ENCODE measurements at regions not wholly inside any gene's neighbourhood (a gene's known extent, or its start where the extent isn't known, plus 50 kb on each side); places are given as distances from the start of the nearest gene placed in this dataset.
A peak's percentile ranks its signal among the peaks of the same experiment; 100 is the strongest.

GRCh38 chr18:77520767-77521166 lies 271.1 kb downstream of the GALR1 start:
- H3K9me3 ChIP-seq (ENCODE audit: control insufficient read depth in 2 of 2, insufficient read depth in 1 of 2, low read length in 1 of 2) = no peaks in the 10 kb centered on the region
- no peaks in the 10 kb centered on the region for H3K4me1 ChIP-seq (ENCODE audit: control insufficient read depth in 2 of 2, insufficient read depth in 2 of 2, low read length in 2 of 2)
- no peak overlapping the region for H3K4me3 ChIP-seq (ENCODE audit: low read length in 2 of 2)
- no peaks in the 10 kb centered on the region for H3K27me3 ChIP-seq (ENCODE audit: control insufficient read depth in 2 of 2, insufficient read depth in 1 of 2, low read length in 1 of 2)
- 83% methylated on average over 5 of the region's 5 CpGs for WGBS
- no peaks in the 10 kb centered on the region for H3K36me3 ChIP-seq (ENCODE audit: control insufficient read depth in 2 of 2, insufficient read depth in 2 of 2, low read length in 1 of 2)
- H3K27ac ChIP-seq (ENCODE audit: low read depth in 1 of 2, low read length in 1 of 2) = no peak overlapping the region
- no peak for DNase-seq (ENCODE audit: low read depth in 6 of 9, low spot score in 9 of 9)

GRCh38 chr18:77522051-77522675 lies 272.5 kb downstream of the GALR1 start:
- peaks cover 0 to 4% of the 10 kb centered on the region in 2 donors for H3K9me3 ChIP-seq (ENCODE audit: control insufficient read depth in 2 of 2, insufficient read depth in 1 of 2, low read length in 1 of 2)
- H3K27ac ChIP-seq (ENCODE audit: low read depth in 1 of 2, low read length in 1 of 2) = no peak overlapping the region
- DNase-seq (ENCODE audit: low read depth in 6 of 9, low spot score in 9 of 9) = no peak
- H3K4me3 ChIP-seq (ENCODE audit: low read length in 2 of 2) = no peak overlapping the region
- 83% methylated on average over 9 of the region's 9 CpGs for WGBS
- H3K27me3 ChIP-seq (ENCODE audit: control insufficient read depth in 2 of 2, insufficient read depth in 1 of 2, low read length in 1 of 2) = no peaks in the 10 kb centered on the region
- H3K36me3 ChIP-seq (ENCODE audit: control insufficient read depth in 2 of 2, insufficient read depth in 2 of 2, low read length in 1 of 2) = no peaks in the 10 kb centered on the region
- no peaks in the 10 kb centered on the region for H3K4me1 ChIP-seq (ENCODE audit: control insufficient read depth in 2 of 2, insufficient read depth in 2 of 2, low read length in 2 of 2)

DNA sequence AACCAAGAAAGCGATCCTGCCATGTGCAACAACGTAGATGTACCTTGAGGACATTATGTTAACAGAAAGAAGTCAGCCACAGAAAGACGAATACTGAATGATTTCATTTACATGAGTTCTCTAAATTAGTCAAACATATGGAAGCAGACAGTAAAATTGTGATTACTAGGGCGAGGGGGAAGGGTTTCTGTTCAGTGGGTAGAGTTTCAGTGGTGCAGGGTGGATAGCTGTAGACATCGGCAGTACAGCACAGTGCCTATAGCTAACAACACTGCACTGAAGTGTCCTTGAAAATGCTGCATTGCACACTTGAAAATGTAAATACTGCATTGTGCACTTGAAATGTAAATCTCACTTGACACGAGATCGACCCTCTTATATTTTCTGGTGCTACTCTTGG lies 275.3 kb downstream of the GALR1 start:
- Histone ChIP-seq H3K36me3 (ENCODE audit: control insufficient read depth in 2 of 2, insufficient read depth in 2 of 2, low read length in 1 of 2) (no peaks in the 10 kb centered on the region), H3K4me1 (ENCODE audit: control insufficient read depth in 2 of 2, insufficient read depth in 2 of 2, low read length in 2 of 2) (no peaks in the 10 kb centered on the region), H3K27me3 (ENCODE audit: control insufficient read depth in 2 of 2, insufficient read depth in 1 of 2, low read length in 1 of 2) (no peaks in the 10 kb centered on the region), H3K27ac (ENCODE audit: low read depth in 1 of 2, low read length in 1 of 2) (no peak overlapping the region), H3K4me3 (ENCODE audit: low read length in 2 of 2) (no peak overlapping the region), H3K9me3 (ENCODE audit: control insufficient read depth in 2 of 2, insufficient read depth in 1 of 2, low read length in 1 of 2) (peaks cover 0 to 10% of the 10 kb centered on the region in 2 donors)
- DNase-seq (ENCODE audit: low read depth in 6 of 9, low spot score in 9 of 9) = no peak
- 85% methylated on average over 7 of the region's 7 CpGs for WGBS

DNA sequence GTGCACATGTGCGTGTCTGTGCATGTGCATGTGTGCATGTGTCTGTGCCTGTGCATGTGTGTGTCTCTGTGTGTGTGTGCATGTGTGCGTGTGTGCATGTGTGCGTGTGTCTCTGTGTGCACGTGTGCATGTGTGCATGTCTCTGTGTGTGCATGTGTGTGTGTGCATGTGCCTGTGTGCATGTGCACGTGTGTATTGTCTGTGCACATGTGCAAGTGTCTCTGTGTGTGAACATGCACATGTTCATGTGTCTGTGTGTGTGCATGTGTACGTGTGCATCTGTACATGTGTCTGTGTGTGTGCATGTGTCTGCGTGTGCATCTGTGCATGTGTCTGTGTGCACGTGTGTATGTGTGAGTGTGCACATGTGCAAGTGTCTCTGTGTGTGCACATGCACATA lies 277.3 kb downstream of the GALR1 start:
- Histone ChIP-seq H3K27me3 (ENCODE audit: control insufficient read depth in 2 of 2, insufficient read depth in 1 of 2, low read length in 1 of 2) (no peaks in the 10 kb centered on the region), H3K27ac (ENCODE audit: low read depth in 1 of 2, low read length in 1 of 2) (no peak overlapping the region), H3K9me3 (ENCODE audit: control insufficient read depth in 2 of 2, insufficient read depth in 1 of 2, low read length in 1 of 2) (peaks cover 0 to 10% of the 10 kb centered on the region in 2 donors), H3K4me1 (ENCODE audit: control insufficient read depth in 2 of 2, insufficient read depth in 2 of 2, low read length in 2 of 2) (no peaks in the 10 kb centered on the region), H3K4me3 (ENCODE audit: low read length in 2 of 2) (no peak overlapping the region), H3K36me3 (ENCODE audit: control insufficient read depth in 2 of 2, insufficient read depth in 2 of 2, low read length in 1 of 2) (no peaks in the 10 kb centered on the region)
- WGBS = 95% methylated on average over 8 of the region's 8 CpGs
- no peak for DNase-seq (ENCODE audit: low read depth in 6 of 9, low spot score in 9 of 9)

GRCh38 chr18:77528872-77529271 lies 279.2 kb downstream of the GALR1 start:
- no peaks in the 10 kb centered on the region for H3K4me1 ChIP-seq (ENCODE audit: control insufficient read depth in 2 of 2, insufficient read depth in 2 of 2, low read length in 2 of 2)
- no peak overlapping the region for H3K4me3 ChIP-seq (ENCODE audit: low read length in 2 of 2)
- no peaks in the 10 kb centered on the region for H3K27me3 ChIP-seq (ENCODE audit: control insufficient read depth in 2 of 2, insufficient read depth in 1 of 2, low read length in 1 of 2)
- peaks cover 0 to 10% of the 10 kb centered on the region in 2 donors for H3K9me3 ChIP-seq (ENCODE audit: control insufficient read depth in 2 of 2, insufficient read depth in 1 of 2, low read length in 1 of 2)
- H3K27ac ChIP-seq (ENCODE audit: low read depth in 1 of 2, low read length in 1 of 2) = no peak overlapping the region
- DNase-seq (ENCODE audit: low read depth in 6 of 9, low spot score in 9 of 9) = no peak
- H3K36me3 ChIP-seq (ENCODE audit: control insufficient read depth in 2 of 2, insufficient read depth in 2 of 2, low read length in 1 of 2) = no peaks in the 10 kb centered on the region
- 82% methylated on average over 3 of the region's 3 CpGs for WGBS

DNA sequence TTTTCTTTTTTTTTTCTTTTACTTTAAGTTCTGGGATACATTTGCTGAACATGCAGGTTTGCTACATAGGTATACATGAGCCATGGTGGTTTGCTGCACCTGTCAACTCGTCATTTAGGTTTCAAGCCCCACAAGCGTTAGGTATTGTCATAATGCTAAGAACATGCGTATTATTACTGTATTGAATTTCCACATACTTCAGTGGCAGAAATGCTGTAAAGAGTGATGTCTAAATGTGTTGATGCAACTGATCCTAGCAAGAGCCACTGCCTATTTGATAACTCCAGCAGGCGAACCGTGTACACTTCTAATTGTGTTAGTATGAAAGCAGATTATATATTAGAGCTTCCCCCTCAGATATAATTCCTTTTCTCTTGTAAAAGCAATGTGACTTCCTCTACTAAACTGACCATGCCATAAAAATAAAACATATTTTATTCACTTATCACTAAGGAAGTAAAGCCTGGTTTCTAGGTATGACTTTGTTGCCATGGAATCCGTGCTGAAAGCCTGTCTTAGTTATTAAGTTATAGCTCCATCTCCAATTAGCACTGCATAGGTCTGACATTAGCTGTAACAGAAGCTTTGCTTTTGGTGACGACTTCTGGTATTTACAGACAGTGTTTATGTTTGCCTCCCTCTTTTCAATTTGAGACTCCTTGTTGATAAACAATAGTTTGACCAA lies 280.0 kb downstream of the GALR1 start:
- no peak overlapping the region for H3K4me3 ChIP-seq (ENCODE audit: low read length in 2 of 2)
- H3K27ac ChIP-seq (ENCODE audit: low read depth in 1 of 2, low read length in 1 of 2) = peak overlapping the region in 1 of 2 donors; percentile 4
- 88% methylated on average over 7 of the region's 7 CpGs for WGBS
- H3K36me3 ChIP-seq (ENCODE audit: control insufficient read depth in 2 of 2, insufficient read depth in 2 of 2, low read length in 1 of 2) = no peaks in the 10 kb centered on the region
- peaks cover 0 to 10% of the 10 kb centered on the region in 2 donors for H3K9me3 ChIP-seq (ENCODE audit: control insufficient read depth in 2 of 2, insufficient read depth in 1 of 2, low read length in 1 of 2)
- no peaks in the 10 kb centered on the region for H3K4me1 ChIP-seq (ENCODE audit: control insufficient read depth in 2 of 2, insufficient read depth in 2 of 2, low read length in 2 of 2)
- peak in 1 of 9 donors; percentile 6 for DNase-seq (ENCODE audit: low read depth in 6 of 9, low spot score in 9 of 9)
- H3K27me3 ChIP-seq (ENCODE audit: control insufficient read depth in 2 of 2, insufficient read depth in 1 of 2, low read length in 1 of 2) = no peaks in the 10 kb centered on the region

- Histone ChIP-seq H3K27me3 (ENCODE audit: control insufficient read depth in 2 of 2, insufficient read depth in 1 of 2, low read length in 1 of 2) (no peaks in the 10 kb centered on the region), H3K4me3 (ENCODE audit: low read length in 2 of 2) (no peak overlapping the region), H3K27ac (ENCODE audit: low read depth in 1 of 2, low read length in 1 of 2) (no peak overlapping the region), H3K36me3 (ENCODE audit: control insufficient read depth in 2 of 2, insufficient read depth in 2 of 2, low read length in 1 of 2) (no peaks in the 10 kb centered on the region), H3K4me1 (ENCODE audit: control insufficient read depth in 2 of 2, insufficient read depth in 2 of 2, low read length in 2 of 2) (no peaks in the 10 kb centered on the region), H3K9me3 (ENCODE audit: control insufficient read depth in 2 of 2, insufficient read depth in 1 of 2, low read length in 1 of 2) (peaks cover 0 to 10% of the 10 kb centered on the region in 2 donors)
- WGBS = 84% methylated on average over 9 of the region's 9 CpGs
- no peak for DNase-seq (ENCODE audit: low read depth in 6 of 9, low spot score in 9 of 9)
These were observed 281.1 kb downstream of the GALR1 start for GRCh38 chr18:77530732-77531131.

- no peak for DNase-seq (ENCODE audit: low read depth in 6 of 9, low spot score in 9 of 9)
- Histone ChIP-seq H3K36me3 (ENCODE audit: control insufficient read depth in 2 of 2, insufficient read depth in 2 of 2, low read length in 1 of 2) (no peaks in the 10 kb centered on the region), H3K9me3 (ENCODE audit: control insufficient read depth in 2 of 2, insufficient read depth in 1 of 2, low read length in 1 of 2) (peaks cover 0 to 2% of the 10 kb centered on the region in 2 donors), H3K27ac (ENCODE audit: low read depth in 1 of 2, low read length in 1 of 2) (no peak overlapping the region), H3K4me3 (ENCODE audit: low read length in 2 of 2) (no peak overlapping the region), H3K27me3 (ENCODE audit: control insufficient read depth in 2 of 2, insufficient read depth in 1 of 2, low read length in 1 of 2) (no peaks in the 10 kb centered on the region), H3K4me1 (ENCODE audit: control insufficient read depth in 2 of 2, insufficient read depth in 2 of 2, low read length in 2 of 2) (no peaks in the 10 kb centered on the region)
- WGBS = 90% methylated on average over 6 of the region's 6 CpGs
These were observed 290.2 kb downstream of the GALR1 start for GRCh38 chr18:77539860-77540259.

GRCh38 chr18:77544792-77545191 lies 295.1 kb downstream of the GALR1 start:
- H3K4me1 ChIP-seq (ENCODE audit: control insufficient read depth in 2 of 2, insufficient read depth in 2 of 2, low read length in 2 of 2) = no peaks in the 10 kb centered on the region
- no peaks in the 10 kb centered on the region for H3K9me3 ChIP-seq (ENCODE audit: control insufficient read depth in 2 of 2, insufficient read depth in 1 of 2, low read length in 1 of 2)
- no peak for DNase-seq (ENCODE audit: low read depth in 6 of 9, low spot score in 9 of 9)
- no peak overlapping the region for H3K27ac ChIP-seq (ENCODE audit: low read depth in 1 of 2, low read length in 1 of 2)
- H3K4me3 ChIP-seq (ENCODE audit: low read length in 2 of 2) = no peak overlapping the region
- WGBS = 93% methylated on average over 6 of the region's 6 CpGs
- no peaks in the 10 kb centered on the region for H3K27me3 ChIP-seq (ENCODE audit: control insufficient read depth in 2 of 2, insufficient read depth in 1 of 2, low read length in 1 of 2)
- H3K36me3 ChIP-seq (ENCODE audit: control insufficient read depth in 2 of 2, insufficient read depth in 2 of 2, low read length in 1 of 2) = no peaks in the 10 kb centered on the region

Measured in thymus (tissue), 11 donors.